GM21717 (cell line): ENCODE measurements at regions not wholly inside any gene's neighbourhood (a gene's known extent, or its start where the extent isn't known, plus 50 kb on each side); places are given as distances from the start of the nearest gene placed in this dataset.
"Not testable (repeated sequence)": the region's sequence is repeated elsewhere in the genome, so short reads cannot be mapped to it uniquely, and the experiment has no call there.

Experiments used
- ATAC-seq: cut with Tn5 transposase; IDR thresholded peaks from one replicate; pipeline ENCODE4 v1.9.1; 2021; ENCODE audit warnings: mild to moderate bottlenecking, moderate library complexity; ENCODE audit not compliant: unreplicated experiment

GRCh38 chr20:56689318-56689717, 60.2 kb downstream of the TFAP2C start:
- ATAC-seq: no peak

- no peak for ATAC-seq
Measured at GRCh38 chr20:56689852-56690485, 60.9 kb downstream of the TFAP2C start.

GRCh38 chr20:56690531-56691175, 61.5 kb downstream of the TFAP2C start:
- no peak for ATAC-seq

- ATAC-seq: no peak
Measured at GRCh38 chr20:56691325-56691998, 62.4 kb downstream of the TFAP2C start.

GRCh38 chr20:56693217-56693616, 64.1 kb downstream of the TFAP2C start:
- no peak for ATAC-seq

- no peak for ATAC-seq
Measured at GRCh38 chr20:56697476-56697875, 68.4 kb downstream of the TFAP2C start.

- no peak for ATAC-seq
Measured at GRCh38 chr20:56698297-56698696, 69.2 kb downstream of the TFAP2C start.

- ATAC-seq: no peak
Measured at GRCh38 chr20:56698749-56699148, 69.6 kb downstream of the TFAP2C start.

GRCh38 chr20:56702931-56703840, 74.1 kb downstream of the TFAP2C start:
- no peak for ATAC-seq

GRCh38 chr20:56706867-56707360, 77.8 kb downstream of the TFAP2C start:
- no peak for ATAC-seq

GRCh38 chr20:56708991-56709390, 79.9 kb downstream of the TFAP2C start:
- no peak for ATAC-seq

- no peak for ATAC-seq
Measured at GRCh38 chr20:56710125-56710524, 81.0 kb downstream of the TFAP2C start.

- ATAC-seq: not testable (repeated sequence)
Measured at GRCh38 chr20:56710577-56710976, 81.5 kb downstream of the TFAP2C start.

- no peak for ATAC-seq
Measured at GRCh38 chr20:56711018-56711417, 81.9 kb downstream of the TFAP2C start.

- no peak for ATAC-seq
Measured at GRCh38 chr20:56715309-56715708, 86.2 kb downstream of the TFAP2C start.

- ATAC-seq: no peak
Measured at GRCh38 chr20:56715902-56716519, 86.9 kb downstream of the TFAP2C start.

- no peak for ATAC-seq
Measured at GRCh38 chr20:56716806-56717205, 87.7 kb downstream of the TFAP2C start.

- ATAC-seq: no peak
Measured at GRCh38 chr20:56718816-56719215, 89.7 kb downstream of the TFAP2C start.

- ATAC-seq: no peak
Measured at GRCh38 chr20:56720620-56721213, 91.6 kb downstream of the TFAP2C start.

- no peak for ATAC-seq
Measured at GRCh38 chr20:56722042-56722441, 92.9 kb downstream of the TFAP2C start.
